Duodenal mucosa (tissue), 2 donors: ENCODE measurements at regions not wholly inside any gene's neighbourhood (a gene's known extent, or its start where the extent isn't known, plus 50 kb on each side); places are given as distances from the start of the nearest gene placed in this dataset.
"Not testable (repeated sequence)": the region's sequence is repeated elsewhere in the genome, so short reads cannot be mapped to it uniquely, and the experiment has no call there.

Source experiments
- H3K27ac ChIP-seq: one replicate; pipeline ENCODE4 v1.7.0; 2013; ENCODE audit warnings: low read depth, low read length
- H3K27me3 ChIP-seq, 2 donors: one replicate each; pipeline ENCODE4 v1.7.0; 2013; ENCODE audit warnings: low read length in 2 of 2, control low read depth in 1 of 2; ENCODE audit not compliant: insufficient read depth in 2 of 2, control insufficient read depth in 1 of 2
- H3K36me3 ChIP-seq, 2 donors: one replicate each; pipeline ENCODE4 v1.7.0; 2013; ENCODE audit warnings: low read length in 2 of 2, control low read depth in 1 of 2; ENCODE audit not compliant: insufficient read depth in 2 of 2, control insufficient read depth in 1 of 2
- H3K4me1 ChIP-seq, 2 donors: one replicate each; pipeline ENCODE4 v1.7.0; 2013; ENCODE audit warnings: low read length in 2 of 2, control low read depth in 1 of 2; ENCODE audit not compliant: insufficient read depth in 2 of 2, control insufficient read depth in 1 of 2
- H3K4me3 ChIP-seq, 2 donors: one replicate each; pipeline ENCODE4 v1.7.0; 2013; ENCODE audit warnings: low read length in 2 of 2, low read depth in 1 of 2
- H3K9ac ChIP-seq, 2 donors: one replicate each; pipeline ENCODE4 v1.7.0; 2013; ENCODE audit warnings: low read length in 2 of 2, low read depth in 1 of 2
- H3K9me3 ChIP-seq, 2 donors: one replicate each; pipeline ENCODE4 v1.7.0; 2013; ENCODE audit warnings: low read length in 2 of 2, control low read depth in 1 of 2; ENCODE audit not compliant: control insufficient read depth in 1 of 2

DNA sequence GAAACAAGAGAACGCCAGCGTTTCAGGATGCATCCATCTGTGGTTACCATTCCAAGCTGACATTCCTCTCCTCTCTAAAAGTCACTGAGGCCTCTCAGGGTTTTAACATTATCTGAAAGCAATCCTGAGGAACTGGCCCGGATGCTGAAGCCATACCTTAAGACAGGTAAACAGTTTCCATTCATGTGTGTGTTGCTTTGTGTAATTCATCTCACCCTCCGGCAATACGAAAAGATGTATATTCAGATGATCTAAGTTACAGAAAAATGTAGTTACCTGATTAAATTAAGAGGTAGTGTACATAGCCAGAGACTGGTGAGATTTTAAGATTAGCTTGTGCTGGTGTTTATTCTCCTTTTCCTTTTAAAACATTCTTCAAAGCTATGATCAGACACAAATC, 68.4 kb upstream of the BACH2 start:
- Histone ChIP-seq H3K36me3 (no peaks in the 10 kb centered on the region), H3K9ac (no peak overlapping the region)

DNA sequence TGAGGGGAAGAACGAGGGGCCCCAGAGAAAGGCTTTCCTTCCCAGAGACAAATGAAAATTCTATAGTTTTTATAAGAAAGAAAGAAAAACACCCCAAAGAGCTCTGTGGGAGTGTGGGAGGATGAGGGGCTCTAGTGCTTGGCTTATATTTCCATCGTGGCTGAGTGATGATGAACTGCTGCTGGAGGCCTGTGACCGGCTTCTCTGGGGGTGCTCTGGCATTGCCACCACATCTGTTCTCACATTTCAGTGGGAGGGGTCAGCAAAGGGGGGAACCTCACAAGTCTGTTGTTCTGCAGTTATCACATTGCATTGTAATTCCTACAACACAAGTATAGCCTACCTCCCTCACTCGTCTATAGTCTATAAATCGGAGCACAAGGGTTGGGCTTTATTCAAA, 67.6 kb upstream of the BACH2 start:
- Histone ChIP-seq H3K4me3 (no peak overlapping the region), H3K9me3 (no peaks in the 10 kb centered on the region), H3K36me3 (no peaks in the 10 kb centered on the region), H3K27me3 (no peaks in the 10 kb centered on the region), H3K4me1 (no peaks in the 10 kb centered on the region), H3K27ac (no peak overlapping the region), H3K9ac (no peak overlapping the region)

More for the DNA sequence above, 68.4 kb upstream of the BACH2 start:
- Histone ChIP-seq H3K4me1 (peaks cover 0 to 3% of the 10 kb centered on the region in 2 donors), H3K9me3 (no peaks in the 10 kb centered on the region), H3K4me3 (no peak overlapping the region), H3K27me3 (no peaks in the 10 kb centered on the region), H3K27ac (no peak overlapping the region)

DNA sequence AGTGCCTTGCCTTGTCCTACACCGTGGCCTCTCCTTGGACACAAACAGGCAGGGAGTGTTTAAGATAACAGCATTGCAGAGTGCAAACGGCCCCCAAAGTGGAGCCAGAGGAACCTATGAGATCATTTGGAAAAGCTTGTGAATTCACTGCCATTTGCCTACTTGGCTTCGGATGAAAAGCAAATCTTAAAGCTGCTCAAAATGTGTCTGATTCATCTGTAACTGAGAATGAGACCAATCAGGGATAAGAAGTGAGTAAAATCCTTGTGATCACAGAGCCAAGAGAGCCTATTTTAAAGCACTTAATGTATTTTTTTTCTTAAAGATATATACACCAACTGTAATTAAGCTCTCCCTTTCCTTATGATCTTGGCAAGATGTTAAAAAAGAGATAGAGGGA, 65.7 kb upstream of the BACH2 start:
- H3K9ac ChIP-seq = no peak overlapping the region
- H3K36me3 ChIP-seq = no peaks in the 10 kb centered on the region
- H3K4me3 ChIP-seq = no peak overlapping the region
- no peaks in the 10 kb centered on the region for H3K9me3 ChIP-seq
- no peaks in the 10 kb centered on the region for H3K4me1 ChIP-seq
- no peaks in the 10 kb centered on the region for H3K27me3 ChIP-seq
- no peak overlapping the region for H3K27ac ChIP-seq

DNA sequence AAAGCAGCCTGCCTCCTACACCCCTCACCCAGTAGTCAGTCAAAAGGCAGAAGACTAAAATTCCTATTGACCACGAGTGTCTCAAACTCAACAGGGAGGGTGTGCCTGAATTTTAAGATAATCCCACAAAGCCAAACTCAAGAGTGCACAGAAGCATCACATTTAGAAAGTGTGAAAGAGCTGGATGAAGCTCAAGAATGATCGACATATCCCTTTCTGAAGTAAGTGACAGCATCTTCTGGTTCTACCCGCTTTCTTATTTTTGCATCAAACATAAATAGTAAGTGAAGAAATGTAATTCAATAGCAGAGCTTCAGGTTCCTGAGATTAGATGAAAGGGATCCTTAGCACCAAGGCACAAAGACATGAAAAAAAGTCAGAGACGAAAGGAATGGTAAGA, 64.5 kb upstream of the BACH2 start:
- Histone ChIP-seq H3K27me3 (no peaks in the 10 kb centered on the region), H3K36me3 (no peaks in the 10 kb centered on the region), H3K4me3 (no peak overlapping the region), H3K27ac (no peak overlapping the region), H3K9ac (no peak overlapping the region), H3K4me1 (no peaks in the 10 kb centered on the region), H3K9me3 (no peaks in the 10 kb centered on the region)

DNA sequence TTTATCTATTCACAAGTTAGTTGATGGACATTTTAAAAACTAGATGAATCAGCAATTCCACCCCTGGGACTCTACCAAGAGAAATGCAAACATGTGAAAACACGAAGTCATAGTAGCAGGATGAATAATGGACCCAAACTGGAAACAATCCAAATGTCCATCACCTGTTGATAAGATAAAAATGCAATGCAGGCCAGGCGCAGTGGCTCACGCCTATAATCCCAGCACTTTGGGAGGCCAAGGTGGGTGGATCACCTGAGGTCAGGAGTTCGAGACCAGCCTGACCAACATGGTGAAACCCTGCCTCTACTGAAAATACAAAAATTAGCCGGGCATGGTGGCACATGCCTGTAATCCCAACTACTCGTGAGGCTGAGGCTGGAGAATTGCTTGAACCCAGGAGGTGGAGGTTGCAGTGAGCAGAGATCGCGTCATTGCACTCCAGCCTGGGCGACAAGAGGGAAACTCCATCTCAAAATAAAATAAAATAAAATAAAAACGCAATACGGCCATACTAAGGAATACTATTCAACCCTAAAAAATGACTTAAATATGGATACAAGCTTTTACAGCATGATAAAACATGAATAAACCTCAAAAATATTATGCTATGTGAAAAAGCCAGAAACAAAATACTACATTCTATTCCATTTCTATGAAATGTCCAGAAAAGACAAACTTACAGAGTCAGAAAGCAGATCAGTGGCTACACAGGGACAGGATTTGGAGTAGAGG, 61.6 kb upstream of the BACH2 start:
- not testable (repeated sequence) for H3K27ac ChIP-seq, H3K4me3 ChIP-seq, H3K4me1 ChIP-seq, H3K9ac ChIP-seq, H3K27me3 ChIP-seq, H3K36me3 ChIP-seq, H3K9me3 ChIP-seq

DNA sequence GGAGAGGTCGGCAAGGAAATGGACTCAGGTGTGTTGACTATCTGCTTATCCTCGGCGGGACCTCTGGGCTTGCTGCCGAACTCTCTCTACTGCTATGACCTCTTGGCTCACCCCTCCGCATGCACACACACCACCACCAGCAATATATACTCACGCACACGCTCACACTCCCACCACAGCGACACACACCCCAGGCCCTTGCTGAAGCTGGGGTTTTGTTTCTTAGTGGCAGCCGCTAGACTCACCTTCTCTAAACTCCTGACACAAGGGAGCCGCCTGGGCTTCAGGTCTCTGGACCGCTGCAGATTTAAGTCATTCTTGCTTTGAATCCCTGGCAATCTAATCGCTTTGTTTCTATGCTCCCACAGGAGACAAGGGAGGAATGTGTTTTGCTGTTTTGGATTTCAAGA, 59.4 kb upstream of the BACH2 start:
- Histone ChIP-seq H3K36me3 (no peaks in the 10 kb centered on the region), H3K27ac (no peak overlapping the region), H3K9ac (no peak overlapping the region), H3K27me3 (no peaks in the 10 kb centered on the region), H3K4me3 (no peak overlapping the region), H3K9me3 (no peaks in the 10 kb centered on the region), H3K4me1 (no peaks in the 10 kb centered on the region)

DNA sequence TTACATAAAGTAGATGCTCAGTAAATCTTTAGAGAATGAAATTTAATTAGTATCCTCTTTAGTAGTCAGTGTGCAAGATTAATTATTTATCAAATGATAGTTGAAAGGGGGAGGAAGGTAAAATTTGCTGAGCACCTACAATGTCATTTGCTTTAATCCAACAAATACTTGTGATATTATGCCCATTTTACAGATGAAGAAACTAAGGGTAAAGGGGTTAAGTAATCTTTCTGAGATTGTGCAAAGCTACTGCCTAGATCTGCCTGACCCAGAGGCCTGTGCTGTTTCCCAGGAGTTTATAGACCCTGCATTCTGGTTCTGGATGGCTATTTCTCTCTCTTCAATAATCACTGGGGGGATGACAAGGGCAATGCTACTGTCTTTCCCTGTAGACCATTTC, 58.3 kb upstream of the BACH2 start:
- Histone ChIP-seq H3K4me1 (no peaks in the 10 kb centered on the region), H3K9ac (no peak overlapping the region), H3K36me3 (no peaks in the 10 kb centered on the region), H3K9me3 (no peaks in the 10 kb centered on the region), H3K27me3 (no peaks in the 10 kb centered on the region), H3K27ac (no peak overlapping the region), H3K4me3 (no peak overlapping the region)

DNA sequence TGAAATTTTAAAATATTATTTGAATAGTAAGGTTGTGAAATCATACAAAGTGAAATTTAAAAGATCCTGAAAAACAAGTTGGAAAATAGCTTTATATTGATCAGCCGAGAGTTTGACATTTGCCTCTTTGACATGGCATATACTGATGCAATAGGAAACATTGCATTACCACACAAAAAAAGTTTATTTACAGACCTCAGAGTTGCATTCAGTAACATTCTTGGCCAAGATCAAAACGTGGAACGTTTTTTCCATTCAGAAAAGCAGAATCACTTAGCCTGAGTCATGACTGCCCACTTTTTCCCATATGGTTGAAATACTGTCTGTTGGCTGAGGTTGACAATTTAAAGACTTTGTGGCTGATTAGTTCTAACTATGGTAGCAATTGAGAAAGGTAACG, 55.1 kb upstream of the BACH2 start:
- no peak overlapping the region for H3K4me3 ChIP-seq
- H3K36me3 ChIP-seq = no peaks in the 10 kb centered on the region
- H3K9me3 ChIP-seq = no peaks in the 10 kb centered on the region
- no peak overlapping the region for H3K9ac ChIP-seq
- no peak overlapping the region for H3K27ac ChIP-seq
- H3K27me3 ChIP-seq = no peaks in the 10 kb centered on the region
- no peaks in the 10 kb centered on the region for H3K4me1 ChIP-seq

DNA sequence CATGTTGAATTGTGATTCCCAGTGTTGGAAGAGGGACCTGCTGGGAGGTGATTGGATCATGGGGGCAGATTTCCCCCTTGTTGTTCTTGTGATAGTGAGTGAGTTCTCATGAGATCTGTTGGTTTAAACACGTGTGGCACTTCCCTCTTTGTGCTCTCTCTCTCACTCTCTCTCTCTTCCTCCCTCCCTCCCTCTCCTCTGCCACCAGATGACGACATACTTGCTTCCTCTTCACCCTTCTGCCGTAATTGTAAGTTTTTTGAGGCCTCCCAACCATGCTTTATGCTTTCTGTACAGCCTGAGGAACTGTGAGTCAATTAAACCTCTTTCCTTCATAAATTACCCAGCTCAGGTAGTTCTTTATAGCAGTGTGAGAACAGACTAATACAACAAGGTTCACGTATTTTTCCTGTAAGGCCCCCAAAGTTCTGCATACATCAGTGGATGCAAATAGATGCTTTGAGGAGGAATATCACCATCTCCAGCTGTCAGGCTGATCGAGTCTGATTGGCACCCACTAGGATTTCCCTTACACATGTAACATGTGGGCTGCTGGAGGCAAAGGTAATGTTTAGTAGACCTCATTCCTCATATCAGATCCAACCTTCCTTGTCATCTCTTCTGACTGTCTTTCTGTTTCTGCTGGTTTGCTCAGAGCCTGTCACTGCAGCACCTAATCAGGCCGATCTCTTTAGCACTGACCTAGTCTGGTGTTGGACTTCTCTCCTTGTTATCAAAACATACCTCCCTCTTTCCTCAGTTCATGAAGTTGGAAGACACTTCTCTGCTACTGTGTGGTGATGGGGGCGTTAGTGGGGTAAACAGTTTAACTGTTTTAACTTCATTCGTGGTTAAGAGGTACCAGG, 54.3 kb upstream of the BACH2 start:
- H3K27me3 ChIP-seq = no peaks in the 10 kb centered on the region
- no peak overlapping the region for H3K4me3 ChIP-seq
- no peaks in the 10 kb centered on the region for H3K9me3 ChIP-seq
- H3K9ac ChIP-seq = no peak overlapping the region
- no peaks in the 10 kb centered on the region for H3K36me3 ChIP-seq
- no peak overlapping the region for H3K27ac ChIP-seq
- no peaks in the 10 kb centered on the region for H3K4me1 ChIP-seq

DNA sequence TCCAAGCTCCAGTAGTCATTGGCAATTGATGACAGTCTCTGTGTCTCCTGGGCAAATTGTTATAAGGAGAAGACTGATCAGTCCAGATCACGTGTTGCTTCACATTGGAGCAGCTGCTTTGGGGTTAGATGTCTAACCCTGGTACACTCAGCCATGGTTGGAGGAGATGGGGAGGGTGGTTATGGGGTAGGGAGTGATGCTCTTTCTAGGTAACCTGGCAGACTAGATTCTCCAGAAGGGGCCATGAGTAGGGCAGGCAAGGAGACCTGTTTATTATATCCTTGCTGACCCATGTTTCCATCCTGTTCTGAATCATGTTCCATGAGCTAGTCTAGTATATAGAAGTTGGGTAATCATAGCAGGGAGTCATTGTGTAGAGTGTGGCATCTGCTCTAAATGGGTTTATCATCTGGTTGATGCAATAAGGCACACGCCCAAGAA, 50.8 kb upstream of the BACH2 start:
- no peaks in the 10 kb centered on the region for H3K9me3 ChIP-seq
- no peak overlapping the region for H3K9ac ChIP-seq
- H3K4me3 ChIP-seq = no peak overlapping the region
- peaks cover 0 to 2% of the 10 kb centered on the region in 2 donors for H3K27me3 ChIP-seq
- no peaks in the 10 kb centered on the region for H3K4me1 ChIP-seq
- H3K27ac ChIP-seq = no peak overlapping the region
- no peaks in the 10 kb centered on the region for H3K36me3 ChIP-seq
